IMR-90 (cell line): ENCODE measurements at regions not wholly inside any gene's neighbourhood (a gene's known extent, or its start where the extent isn't known, plus 50 kb on each side); places are given as distances from the start of the nearest gene placed in this dataset.

Source experiments
- ATAC-seq: fragments of 200-7000 bp; cut with Tn5 transposase; 2 replicates; pipeline ENCODE4 v1.9.1; 2020; ENCODE audit warnings: low read depth, mild to moderate bottlenecking, moderate library complexity
- BruUV-seq: library from RNA; stranded (reverse); fragments of 400-500 nt; replicated peaks from 2 replicates; lab custom pipeline; 2021; lab: Mats Ljungman, UMichigan
- CTCF ChIA-PET: fragments of 300-600 bp; formaldehyde crosslinking; extraction: SDS; loops from one replicate; lab custom pipeline; 2021; ENCODE audit warnings: antibody characterized with exemption; lab: Yijun Ruan, JAX
- POLR2A ChIA-PET: fragments of 300-600 bp; sonication (Branson Sonifier 250); formaldehyde crosslinking; loops from one replicate; lab custom pipeline; 2022; ENCODE audit warnings: antibody characterized with exemption; ENCODE audit not compliant: unreplicated experiment; lab: Charles Lee
- DNase-seq: peaks from one replicate; pipeline ENCODE4 v3.0.0; 2013
- H2AFZ ChIP-seq: replicated peaks from 2 replicates; pipeline ENCODE3; 2013; ENCODE audit warnings: low read length, mild to moderate bottlenecking; ENCODE audit not compliant: poor library complexity
- H2AK5ac ChIP-seq: 2 replicates; pipeline ENCODE4 v1.6.1; 2013; ENCODE audit warnings: low read depth, low read length, inconsistent platforms
- H2AK9ac ChIP-seq: replicated peaks from 2 replicates; pipeline ENCODE3; 2013; ENCODE audit warnings: mild to moderate bottlenecking, low read depth, low read length, moderate library complexity; ENCODE audit not compliant: poor library complexity
- H2BK120ac ChIP-seq: 2 replicates; pipeline ENCODE4 v1.6.1; 2013; ENCODE audit warnings: low read depth, low read length, inconsistent platforms
- H2BK15ac ChIP-seq: 3 replicates; pipeline ENCODE4 v1.6.1; 2013; ENCODE audit warnings: low read depth, low read length, inconsistent platforms
- H2BK20ac ChIP-seq: 2 replicates; pipeline ENCODE4 v1.6.1; 2013; ENCODE audit warnings: low read depth, mild to moderate bottlenecking, inconsistent platforms, low read length, moderate library complexity
- H2BK5ac ChIP-seq: 2 replicates; pipeline ENCODE4 v1.6.1; 2013; ENCODE audit warnings: mild to moderate bottlenecking, low read depth, low read length, inconsistent platforms; ENCODE audit not compliant: poor library complexity, severe bottlenecking
- H3K14ac ChIP-seq: replicated peaks from 2 replicates; pipeline ENCODE4 v1.6.1; 2013; ENCODE audit warnings: low read depth, low read length, inconsistent platforms
- H3K18ac ChIP-seq: 2 replicates; pipeline ENCODE4 v1.6.1; 2013; ENCODE audit warnings: low read depth, low read length, control low read depth
- H3K23ac ChIP-seq: 2 replicates; pipeline ENCODE4 v1.6.1; 2013; ENCODE audit warnings: low read depth, low read length, inconsistent platforms
- H3K27ac ChIP-seq: 2 replicates; pipeline ENCODE4 v1.5.1; 2013; ENCODE audit warnings: mild to moderate bottlenecking, control low read depth, low read length; ENCODE audit not compliant: insufficient read depth
- H3K27me3 ChIP-seq: 2 replicates; pipeline ENCODE4 v1.6.1; 2013; ENCODE audit warnings: low read length; ENCODE audit not compliant: control insufficient read depth, insufficient read depth
- H3K36me3 ChIP-seq: 2 replicates; pipeline ENCODE4 v1.6.1; 2013; ENCODE audit warnings: low read length, mixed read lengths; ENCODE audit not compliant: control insufficient read depth, insufficient read depth
- H3K4ac ChIP-seq: 2 replicates; pipeline ENCODE4 v1.6.1; 2013; ENCODE audit warnings: low read depth, low read length, inconsistent platforms
- H3K4me1 ChIP-seq: 2 replicates; pipeline ENCODE4 v1.6.1; 2013; ENCODE audit warnings: low read length, mixed read lengths; ENCODE audit not compliant: control insufficient read depth, insufficient read depth
- H3K4me2 ChIP-seq: 2 replicates; pipeline ENCODE4 v1.6.1; 2013; ENCODE audit warnings: low read depth, mild to moderate bottlenecking, control low read depth, low read length, moderate library complexity
- H3K4me3 ChIP-seq: 2 replicates; pipeline ENCODE4 v1.5.1; 2013; ENCODE audit warnings: low read depth, mild to moderate bottlenecking, control low read depth, low read length, moderate library complexity; ENCODE audit not compliant: insufficient read depth
- H3K56ac ChIP-seq: 2 replicates; pipeline ENCODE4 v1.6.1; 2013; ENCODE audit warnings: low read length, inconsistent platforms; ENCODE audit not compliant: insufficient read depth; ENCODE audit errors: extremely low read depth
- H3K79me1 ChIP-seq, 2 experiments: 2 replicates each; pipeline ENCODE4 v1.6.1; 2013; ENCODE audit warnings: low read length in 2 of 2, inconsistent platforms in 1 of 2, low read depth in 1 of 2
- H3K9ac ChIP-seq: 2 replicates; pipeline ENCODE4 v1.6.1; 2013; ENCODE audit warnings: low read depth, low read length, control low read depth
- H3K9me1 ChIP-seq: 2 replicates; pipeline ENCODE4 v1.6.1; 2013; ENCODE audit warnings: low read length, inconsistent platforms; ENCODE audit not compliant: insufficient read depth
- H3K9me3 ChIP-seq: 2 replicates; pipeline ENCODE4 v1.6.1; 2013; ENCODE audit warnings: low read length; ENCODE audit not compliant: control insufficient read depth, insufficient read depth
- H4K20me1 ChIP-seq: 2 replicates; pipeline ENCODE4 v1.6.1; 2013; ENCODE audit warnings: low read length, inconsistent platforms; ENCODE audit not compliant: insufficient read depth
- H4K5ac ChIP-seq: 2 replicates; pipeline ENCODE4 v1.6.1; 2013; ENCODE audit warnings: mild to moderate bottlenecking, low read depth, low read length, control low read depth
- H4K8ac ChIP-seq, 2 experiments: 2 replicates each; pipeline ENCODE4 v1.6.1; 2013; ENCODE audit warnings: low read depth in 2 of 2, low read length in 2 of 2, control low read depth in 1 of 2, inconsistent platforms in 1 of 2
- H4K91ac ChIP-seq: 2 replicates; pipeline ENCODE4 v1.6.1; 2013; ENCODE audit warnings: low read depth, low read length, inconsistent platforms; ENCODE audit not compliant: insufficient read depth
- BHLHE40 ChIP-seq: fragments of 150-350 bp; IDR thresholded peaks from 2 replicates; pipeline ENCODE4 v1.6.1; 2016; ENCODE audit warnings: mild to moderate bottlenecking, low read depth, low read length
- CEBPB ChIP-seq: IDR thresholded peaks from 2 replicates; pipeline ENCODE4 v1.6.1; 2012; ENCODE audit warnings: low read depth, low read length, improper control_type of control experiment
- CHD1 ChIP-seq: IDR thresholded peaks from 2 replicates; pipeline ENCODE4 v1.6.1; 2012; ENCODE audit warnings: low read depth, low read length, improper control_type of control experiment
- CTCF ChIP-seq: conservative IDR thresholded peaks from 2 replicates; pipeline ENCODE4 v1.5.1; 2012; ENCODE audit warnings: mild to moderate bottlenecking, low read depth, low read length, improper control_type of control experiment
- ELK1 ChIP-seq: fragments of 150-350 bp; IDR thresholded peaks from 2 replicates; pipeline ENCODE4 v1.6.1; 2016; ENCODE audit warnings: low read depth, mild to moderate bottlenecking, low read length, moderate library complexity, borderline replicate concordance
- FOS ChIP-seq: fragments of 150-350 bp; IDR thresholded peaks from 2 replicates; pipeline ENCODE4 v1.6.1; 2016; ENCODE audit warnings: low read depth, low read length
- MAFK ChIP-seq: IDR thresholded peaks from 2 replicates; pipeline ENCODE4 v1.6.1; 2012; ENCODE audit warnings: low read depth, low read length, improper control_type of control experiment
- MAZ ChIP-seq: IDR thresholded peaks from 2 replicates; pipeline ENCODE4 v1.6.1; 2012; ENCODE audit warnings: low read depth, mild to moderate bottlenecking, low read length, improper control_type of control experiment, moderate library complexity, borderline replicate concordance
- MXI1 ChIP-seq: IDR thresholded peaks from 2 replicates; pipeline ENCODE4 v1.6.1; 2012; ENCODE audit warnings: low read depth, mild to moderate bottlenecking, low read length, moderate library complexity, borderline replicate concordance
- NFE2L2 ChIP-seq: fragments of 150-350 bp; IDR thresholded peaks from 2 replicates; pipeline ENCODE4 v1.6.1; 2016; ENCODE audit warnings: low read depth, mild to moderate bottlenecking, low read length
- POLR2A ChIP-seq: IDR thresholded peaks from 2 replicates; pipeline ENCODE4 v1.6.1; 2012; ENCODE audit warnings: mild to moderate bottlenecking, low read depth, low read length
- RAD21 ChIP-seq: IDR thresholded peaks from 2 replicates; pipeline ENCODE4 v1.6.1; 2012; ENCODE audit warnings: low read length, improper control_type of control experiment
- RCOR1 ChIP-seq: IDR thresholded peaks from 2 replicates; pipeline ENCODE4 v1.6.1; 2012; ENCODE audit warnings: mild to moderate bottlenecking, low read length, improper control_type of control experiment; ENCODE audit not compliant: insufficient replicate concordance
- RFX5 ChIP-seq: IDR thresholded peaks from 2 replicates; pipeline ENCODE4 v1.8.0; 2012; ENCODE audit warnings: low read depth, mild to moderate bottlenecking, low read length, moderate library complexity
- SMC3 ChIP-seq: fragments of 150-350 bp; IDR thresholded peaks from 2 replicates; pipeline ENCODE4 v1.6.1; 2016; ENCODE audit warnings: low read depth, mild to moderate bottlenecking, antibody characterized with exemption, low read length, moderate library complexity
- USF2 ChIP-seq: fragments of 150-350 bp; IDR thresholded peaks from 2 replicates; pipeline ENCODE4 v1.6.1; 2017; ENCODE audit warnings: mild to moderate bottlenecking, antibody characterized with exemption, low read length, low read depth
- WGBS, 2 experiments: methylation state at CpG; one replicate each; pipeline versions ENCODE4 v1.1.5 to v1.1.7; 2013; ENCODE audit warnings: missing lambda C conversion rate in 2 of 2; ENCODE audit not compliant: insufficient read length in 1 of 2; ENCODE audit errors: extremely low coverage in 2 of 2; 5-methylcytosine and 5-hydroxymethylcytosine counted together
- dilution Hi-C: fragments of 300-500 bp; cut with HindIII; formaldehyde crosslinking; loops from one replicate; pipeline ENCODE4 v1.14.3; 2018; ENCODE audit warnings: low sequenced_read_pairs; ENCODE audit not compliant: unreplicated experiment
- in situ Hi-C: fragments of 300-500 bp; cut with MboI; formaldehyde crosslinking; loops from 3 replicates; pipeline ENCODE4 v1.14.3; 2019; ENCODE audit warnings: low sequenced_read_pairs, inconsistent platforms, mixed read lengths
- intact Hi-C: fragments of 100-400 bp; cut with micrococcal nuclease; formaldehyde crosslinking; loops from 2 replicates; pipeline ENCODE4 v1.10.0; 2022

- Histone ChIP-seq H2AK9ac (no peak overlapping the region), H3K79me1 (no peaks in the 10 kb centered on the region), H3K4me2 (no peak overlapping the region), H3K9ac (no peak overlapping the region), H3K56ac (no peak overlapping the region), H3K9me1 (no peaks in the 10 kb centered on the region), H4K8ac (no peak overlapping the region), H3K23ac (no peak overlapping the region), H2BK5ac (no peak overlapping the region), H2AFZ (no peak overlapping the region), H4K20me1 (no peaks in the 10 kb centered on the region), H2BK15ac (no peak overlapping the region), H3K36me3 (no peaks in the 10 kb centered on the region), H3K4me3 (no peak overlapping the region), H4K5ac (no peak overlapping the region), H3K18ac (no peak overlapping the region), H3K27ac (no peak overlapping the region), H2BK20ac (no peak overlapping the region), H3K4ac (no peak overlapping the region), H2BK120ac (no peak overlapping the region), H4K91ac (no peak overlapping the region), H2AK5ac (no peak overlapping the region), H3K9me3 (no peaks in the 10 kb centered on the region; the same call in 1 of the 2 replicates), H3K4me1 (peaks cover 2% of the 10 kb centered on the region; the same call in 1 of the 2 replicates), H3K14ac (no peak overlapping the region), H3K27me3 (no peaks in the 10 kb centered on the region)
- in situ Hi-C loops: no loop called here
- intact Hi-C loops: no loop called here
- TF ChIP-seq MAFK (no peak), USF2 (no peak), CTCF (no peak), SMC3 (no peak), CEBPB (no peak), FOS (no peak), RAD21 (no peak), NFE2L2 (no peak), MAZ (no peak), BHLHE40 (no peak), ELK1 (no peak), CHD1 (no peak), RCOR1 (no peak), POLR2A (no peak), RFX5 (no peak), MXI1 (no peak)
- WGBS, 2 experiments: no CpG with 5 or more reads among the region's 8 CpGs
- CTCF ChIA-PET: no interaction called here
- dilution Hi-C loops: no loop called here
- DNase-seq (no peak), ATAC-seq (no peak)
- POLR2A ChIA-PET: no interaction called here
- no TSS peak for BruUV-seq
These were observed 102.5 kb upstream of the PRICKLE1 start for GRCh38 chr12:42691991-42692557.
